Body of pancreas (tissue), 4 donors: ENCODE measurements at regions not wholly inside any gene's neighbourhood (a gene's known extent, or its start where the extent isn't known, plus 50 kb on each side); places are given as distances from the start of the nearest gene placed in this dataset.

Experiments
- POLR2A ChIP-seq, 3 donors: fragments of 450-650 bp; IDR thresholded peaks; one replicate each; pipeline ENCODE4 v1.6.1; 2016; ENCODE audit warnings: antibody characterized with exemption in 3 of 3, mild to moderate bottlenecking in 2 of 3
- TF ChIP-seq, protein P1 (sequence below), 7 experiments: fragments of 450-650 bp in 4 of 7; fragments of 200-600 bp in 3 of 7; sonication (generic) in 3 of 7; IDR thresholded peaks; one replicate each; pipeline ENCODE4 v1.5.1; 2016 to 2019; ENCODE audit warnings: antibody characterized with exemption in 7 of 7

DNA sequence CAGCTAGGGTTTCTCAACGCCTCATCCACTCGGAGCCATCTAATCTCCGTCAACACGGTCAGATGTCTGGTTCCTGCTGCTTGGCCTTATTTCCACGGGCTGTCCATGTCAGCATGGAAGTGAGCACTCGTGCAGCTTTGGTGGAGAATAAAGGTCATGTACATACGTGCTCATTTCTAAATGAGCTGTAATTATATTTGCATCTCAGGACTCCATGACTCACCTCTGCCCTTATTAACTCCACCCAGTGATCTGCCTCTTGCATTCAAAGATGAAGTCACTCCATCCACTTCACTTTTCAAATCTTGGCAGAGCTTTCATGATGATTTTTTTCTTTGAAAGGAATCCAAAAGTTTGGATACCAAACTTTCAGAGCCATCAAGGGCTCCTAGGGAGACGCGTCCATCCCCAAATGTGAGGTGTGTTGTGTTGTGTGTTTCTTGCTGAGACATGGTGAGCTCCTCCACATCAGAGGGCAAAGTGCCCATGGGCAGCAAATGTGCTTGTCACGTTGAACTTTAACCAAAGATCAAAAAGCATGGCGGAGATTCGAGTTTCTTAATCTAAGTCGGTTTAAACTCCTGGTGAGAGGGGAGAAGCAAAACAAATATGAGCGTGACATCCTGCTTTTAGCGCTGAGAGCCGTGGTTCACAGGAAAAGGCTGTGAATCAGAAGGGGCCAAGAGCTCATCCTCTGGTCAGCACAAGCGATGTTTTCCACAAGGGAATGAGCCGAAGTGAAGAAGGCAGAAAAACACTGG is 68.6 kb upstream of the ERRFI1 start:
- TF ChIP-seq POLR2A (IDR thresholded peaks at IDR 0.05), result no peak
- TF ChIP-seq, protein P1, sequence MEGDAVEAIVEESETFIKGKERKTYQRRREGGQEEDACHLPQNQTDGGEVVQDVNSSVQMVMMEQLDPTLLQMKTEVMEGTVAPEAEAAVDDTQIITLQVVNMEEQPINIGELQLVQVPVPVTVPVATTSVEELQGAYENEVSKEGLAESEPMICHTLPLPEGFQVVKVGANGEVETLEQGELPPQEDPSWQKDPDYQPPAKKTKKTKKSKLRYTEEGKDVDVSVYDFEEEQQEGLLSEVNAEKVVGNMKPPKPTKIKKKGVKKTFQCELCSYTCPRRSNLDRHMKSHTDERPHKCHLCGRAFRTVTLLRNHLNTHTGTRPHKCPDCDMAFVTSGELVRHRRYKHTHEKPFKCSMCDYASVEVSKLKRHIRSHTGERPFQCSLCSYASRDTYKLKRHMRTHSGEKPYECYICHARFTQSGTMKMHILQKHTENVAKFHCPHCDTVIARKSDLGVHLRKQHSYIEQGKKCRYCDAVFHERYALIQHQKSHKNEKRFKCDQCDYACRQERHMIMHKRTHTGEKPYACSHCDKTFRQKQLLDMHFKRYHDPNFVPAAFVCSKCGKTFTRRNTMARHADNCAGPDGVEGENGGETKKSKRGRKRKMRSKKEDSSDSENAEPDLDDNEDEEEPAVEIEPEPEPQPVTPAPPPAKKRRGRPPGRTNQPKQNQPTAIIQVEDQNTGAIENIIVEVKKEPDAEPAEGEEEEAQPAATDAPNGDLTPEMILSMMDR (IDR thresholded peaks at IDR 0.05), result no peak
